A549 (cell line): ENCODE measurements at regions not wholly inside any gene's neighbourhood (a gene's known extent, or its start where the extent isn't known, plus 50 kb on each side); places are given as distances from the start of the nearest gene placed in this dataset.

ENCODE experiments used
- ATAC-seq, 2 experiments: fragments of 200-7000 bp in 1 of 2; fragments of >200 bp in 1 of 2; cut with Nextera tagmentation in 1 of 2; cut with Tn5 transposase in 1 of 2; 3 replicates each; pipeline versions ENCODE4 v1.8.0 to v1.9.1; 2018 to 2020; ENCODE audit warnings: mild to moderate bottlenecking in 1 of 2, moderate library complexity in 1 of 2
- CTCF ChIA-PET: fragments of 300-600 bp; sonication (Branson Sonifier 250); formaldehyde crosslinking; extraction: SDS; loops from one replicate; lab custom pipeline; 2021; ENCODE audit warnings: antibody characterized with exemption, inconsistent platforms; lab: Yijun Ruan, JAX
- POLR2A ChIA-PET: fragments of 350-600 bp; formaldehyde crosslinking; extraction: SDS; loops from one replicate; lab custom pipeline; 2021; ENCODE audit warnings: antibody characterized with exemption, inconsistent platforms; lab: Yijun Ruan, JAX
- DNase-seq, 2 experiments: peaks; one replicate each; pipeline versions ENCODE4 v3.0.0 to v3.0.0-alpha.2; 2011 to 2016; ENCODE audit warnings: low read depth in 1 of 2, low spot score in 1 of 2
- FAIRE-seq: peaks from 2 replicates; lab custom pipeline; 2011; peaks lifted over from hg19 to GRCh38; lab: Jason Lieb, UNC
- H3K27ac ChIP-seq, 2 experiments: fragments of >200 bp; sonication (Bioruptor Twin); formaldehyde crosslinking; 3 replicates each; pipeline ENCODE4 v1.5.1; 2016 to 2017
- H3K4me1 ChIP-seq: fragments of >200 bp; sonication (Bioruptor Twin); formaldehyde crosslinking; 3 replicates; pipeline ENCODE4 v1.6.1; 2016
- H3K4me2 ChIP-seq: fragments of >200 bp; sonication (Bioruptor Twin); formaldehyde crosslinking; 3 replicates; pipeline ENCODE4 v1.6.1; 2016
- H3K4me3 ChIP-seq: fragments of >200 bp; sonication (Bioruptor Twin); formaldehyde crosslinking; 3 replicates; pipeline ENCODE4 v1.5.1; 2016
- H3K9me3 ChIP-seq: fragments of >200 bp; sonication (Bioruptor Twin); formaldehyde crosslinking; 3 replicates; pipeline ENCODE4 v1.6.1; 2016
- CBX8 ChIP-seq: fragments of 200-600 bp; sonication (generic); IDR thresholded peaks from 2 replicates; pipeline ENCODE4 v1.6.1; 2016
- CHD2 ChIP-seq: fragments of 150-350 bp; IDR thresholded peaks from 2 replicates; pipeline ENCODE4 v1.6.1; 2014; ENCODE audit warnings: low read length; ENCODE audit not compliant: partially characterized antibody
- EHF ChIP-seq: fragments of 250-450 bp; sonication (Bioruptor Pico); IDR thresholded peaks from 2 replicates; pipeline ENCODE4 v1.5.0; 2020; ENCODE audit warnings: mild to moderate bottlenecking
- EHMT2 ChIP-seq: fragments of 200-600 bp; sonication (generic); IDR thresholded peaks from 2 replicates; pipeline ENCODE4 v1.6.1; 2016; ENCODE audit warnings: antibody characterized with exemption, low read depth, mild to moderate bottlenecking, moderate library complexity
- FOSB ChIP-seq: fragments of 250-450 bp; sonication (Bioruptor Pico); IDR thresholded peaks from 2 replicates; pipeline ENCODE4 v1.5.0; 2020; ENCODE audit warnings: mild to moderate bottlenecking, moderate library complexity
- FOXS1 ChIP-seq: fragments of 250-450 bp; sonication (Bioruptor Pico); IDR thresholded peaks from 2 replicates; pipeline ENCODE4 v1.5.0; 2020; ENCODE audit warnings: mild to moderate bottlenecking, moderate library complexity
- GATA3 ChIP-seq: IDR thresholded peaks from 2 replicates; pipeline ENCODE4 v1.6.1; 2012; ENCODE audit warnings: borderline replicate concordance
- HES2 ChIP-seq: fragments of >200 bp; sonication (Bioruptor Twin); formaldehyde crosslinking; IDR thresholded peaks from 2 replicates; pipeline ENCODE4 v1.6.1; 2016
- HEYL ChIP-seq: fragments of 250-450 bp; sonication (Bioruptor Pico); IDR thresholded peaks from 2 replicates; pipeline ENCODE4 v1.8.0; 2021; ENCODE audit warnings: mild to moderate bottlenecking, moderate library complexity
- HOXB5 ChIP-seq: fragments of 250-450 bp; sonication (Bioruptor Pico); IDR thresholded peaks from 2 replicates; pipeline ENCODE4 v1.5.0; 2020; ENCODE audit warnings: mild to moderate bottlenecking, moderate library complexity
- KDM1A ChIP-seq: fragments of 200-600 bp; sonication (generic); IDR thresholded peaks from 2 replicates; pipeline ENCODE4 v1.6.1; 2016; ENCODE audit warnings: low read depth, mild to moderate bottlenecking
- KDM5A ChIP-seq: fragments of 200-600 bp; sonication (generic); IDR thresholded peaks from 2 replicates; pipeline ENCODE4 v1.6.1; 2016; ENCODE audit warnings: antibody characterized with exemption, mild to moderate bottlenecking
- MAFK ChIP-seq: fragments of 450-650 bp; IDR thresholded peaks from 2 replicates; pipeline ENCODE4 v1.6.1; 2014; ENCODE audit not compliant: partially characterized antibody
- MYC ChIP-seq: IDR thresholded peaks from 2 replicates; pipeline ENCODE4 v1.6.1; 2012; ENCODE audit warnings: mild to moderate bottlenecking, inconsistent platforms, low read length, improper control_type of control experiment, borderline replicate concordance
- NPAS2 ChIP-seq: fragments of 250-450 bp; sonication (Bioruptor Pico); IDR thresholded peaks from 2 replicates; pipeline ENCODE4 v1.8.0; 2022; ENCODE audit warnings: mild to moderate bottlenecking, moderate library complexity, borderline replicate concordance
- NR3C1 ChIP-seq: fragments of >200 bp; sonication (Bioruptor Twin); formaldehyde crosslinking; IDR thresholded peaks from 3 replicates; pipeline ENCODE4 v1.6.1; 2017
- PHF8 ChIP-seq: fragments of 200-600 bp; sonication (generic); IDR thresholded peaks from 2 replicates; pipeline ENCODE4 v1.6.1; 2016; ENCODE audit warnings: low read depth, mild to moderate bottlenecking, antibody characterized with exemption, moderate library complexity, borderline replicate concordance
- POLR2A ChIP-seq: IDR thresholded peaks from 2 replicates; pipeline ENCODE4 v1.6.1; 2012; ENCODE audit warnings: mild to moderate bottlenecking, low read length
- POLR2AphosphoS2 ChIP-seq: conservative IDR thresholded peaks from 2 replicates; pipeline ENCODE4 v1.6.1; 2012; ENCODE audit warnings: low read length, improper control_type of control experiment, inconsistent platforms
- RAD21 ChIP-seq, 2 experiments: fragments of >200 bp in 1 of 2; sonication (Bioruptor Twin) in 1 of 2; formaldehyde crosslinking in 1 of 2; IDR thresholded peaks in 1 of 2; conservative IDR thresholded peaks in 1 of 2; 2 replicates in 1 of 2; 3 replicates in 1 of 2; pipeline ENCODE4 v1.6.1; 2012 to 2018; ENCODE audit warnings: inconsistent platforms in 1 of 2
- RCOR1 ChIP-seq: fragments of 150-350 bp; IDR thresholded peaks from 2 replicates; pipeline ENCODE4 v1.6.1; 2014; ENCODE audit warnings: antibody characterized with exemption, low read length, low read depth
- SREBF2 ChIP-seq: fragments of 450-650 bp; IDR thresholded peaks from 2 replicates; pipeline ENCODE4 v1.6.1; 2014; ENCODE audit warnings: mild to moderate bottlenecking, moderate library complexity
- TP53 ChIP-seq: fragments of 250-450 bp; sonication (Bioruptor Pico); IDR thresholded peaks from 2 replicates; pipeline ENCODE4 v1.5.0; 2021; ENCODE audit warnings: mild to moderate bottlenecking, moderate library complexity
- ZFP36 ChIP-seq: fragments of 450-650 bp; IDR thresholded peaks from 2 replicates; pipeline ENCODE4 v1.6.1; 2014; ENCODE audit warnings: borderline replicate concordance; ENCODE audit not compliant: partially characterized antibody
- ZNF302 ChIP-seq: fragments of 250-450 bp; sonication (Bioruptor Pico); IDR thresholded peaks from 2 replicates; pipeline ENCODE4 v1.9.0; 2021; ENCODE audit warnings: inconsistent platforms, mild to moderate bottlenecking, moderate library complexity
- ZSCAN20 ChIP-seq: fragments of 250-450 bp; sonication (Bioruptor Pico); IDR thresholded peaks from 2 replicates; pipeline ENCODE4 v1.8.0; 2022; ENCODE audit warnings: mild to moderate bottlenecking, moderate library complexity
- WGBS: methylation state at CpG from one replicate; pipeline ENCODE4 v1.1.6; 2017; ENCODE audit errors: missing lambda C conversion rate; 5-methylcytosine and 5-hydroxymethylcytosine counted together
- TF ChIP-seq, protein P1 (sequence below): fragments of >200 bp; sonication (Bioruptor Twin); formaldehyde crosslinking; IDR thresholded peaks from 3 replicates; pipeline ENCODE4 v1.5.1; 2016
- TF ChIP-seq, protein P2 (sequence below): fragments of >200 bp; sonication (Bioruptor Twin); formaldehyde crosslinking; IDR thresholded peaks from 3 replicates; pipeline ENCODE4 v1.6.1; 2016
- TF ChIP-seq, protein P3 (sequence below): fragments of 250-450 bp; sonication (Bioruptor Pico); IDR thresholded peaks from 2 replicates; pipeline ENCODE4 v1.5.0; 2020; ENCODE audit warnings: low read depth, mild to moderate bottlenecking, moderate library complexity
- TF ChIP-seq, protein P4 (sequence below): IDR thresholded peaks from 2 replicates; pipeline ENCODE4 v1.6.1; 2012; ENCODE audit warnings: low read depth, borderline replicate concordance

- TF ChIP-seq KDM5A (no peak), TP53 (CRISPR knock-in tag) (no peak), GATA3 (no peak), ZFP36 (no peak), ZSCAN20 (CRISPR knock-in tag) (no peak), MYC (no peak), HOXB5 (CRISPR knock-in tag) (no peak), FOSB (CRISPR knock-in tag) (no peak), CHD2 (no peak), ZNF302 (no peak), EHMT2 (no peak), RAD21 (conservative IDR thresholded peaks at IDR 0.05 in 1 of 2, IDR thresholded peaks at IDR 0.05 in 1 of 2) (no peak), NR3C1 (no peak), NPAS2 (CRISPR knock-in tag) (no peak), MAFK (no peak), CBX8 (no peak)
- TF ChIP-seq, protein P1, sequence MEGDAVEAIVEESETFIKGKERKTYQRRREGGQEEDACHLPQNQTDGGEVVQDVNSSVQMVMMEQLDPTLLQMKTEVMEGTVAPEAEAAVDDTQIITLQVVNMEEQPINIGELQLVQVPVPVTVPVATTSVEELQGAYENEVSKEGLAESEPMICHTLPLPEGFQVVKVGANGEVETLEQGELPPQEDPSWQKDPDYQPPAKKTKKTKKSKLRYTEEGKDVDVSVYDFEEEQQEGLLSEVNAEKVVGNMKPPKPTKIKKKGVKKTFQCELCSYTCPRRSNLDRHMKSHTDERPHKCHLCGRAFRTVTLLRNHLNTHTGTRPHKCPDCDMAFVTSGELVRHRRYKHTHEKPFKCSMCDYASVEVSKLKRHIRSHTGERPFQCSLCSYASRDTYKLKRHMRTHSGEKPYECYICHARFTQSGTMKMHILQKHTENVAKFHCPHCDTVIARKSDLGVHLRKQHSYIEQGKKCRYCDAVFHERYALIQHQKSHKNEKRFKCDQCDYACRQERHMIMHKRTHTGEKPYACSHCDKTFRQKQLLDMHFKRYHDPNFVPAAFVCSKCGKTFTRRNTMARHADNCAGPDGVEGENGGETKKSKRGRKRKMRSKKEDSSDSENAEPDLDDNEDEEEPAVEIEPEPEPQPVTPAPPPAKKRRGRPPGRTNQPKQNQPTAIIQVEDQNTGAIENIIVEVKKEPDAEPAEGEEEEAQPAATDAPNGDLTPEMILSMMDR, result no peak
- TF ChIP-seq, protein P2, sequence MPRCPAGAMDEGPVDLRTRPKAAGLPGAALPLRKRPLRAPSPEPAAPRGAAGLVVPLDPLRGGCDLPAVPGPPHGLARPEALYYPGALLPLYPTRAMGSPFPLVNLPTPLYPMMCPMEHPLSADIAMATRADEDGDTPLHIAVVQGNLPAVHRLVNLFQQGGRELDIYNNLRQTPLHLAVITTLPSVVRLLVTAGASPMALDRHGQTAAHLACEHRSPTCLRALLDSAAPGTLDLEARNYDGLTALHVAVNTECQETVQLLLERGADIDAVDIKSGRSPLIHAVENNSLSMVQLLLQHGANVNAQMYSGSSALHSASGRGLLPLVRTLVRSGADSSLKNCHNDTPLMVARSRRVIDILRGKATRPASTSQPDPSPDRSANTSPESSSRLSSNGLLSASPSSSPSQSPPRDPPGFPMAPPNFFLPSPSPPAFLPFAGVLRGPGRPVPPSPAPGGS, result no peak
- TF ChIP-seq, protein P3, sequence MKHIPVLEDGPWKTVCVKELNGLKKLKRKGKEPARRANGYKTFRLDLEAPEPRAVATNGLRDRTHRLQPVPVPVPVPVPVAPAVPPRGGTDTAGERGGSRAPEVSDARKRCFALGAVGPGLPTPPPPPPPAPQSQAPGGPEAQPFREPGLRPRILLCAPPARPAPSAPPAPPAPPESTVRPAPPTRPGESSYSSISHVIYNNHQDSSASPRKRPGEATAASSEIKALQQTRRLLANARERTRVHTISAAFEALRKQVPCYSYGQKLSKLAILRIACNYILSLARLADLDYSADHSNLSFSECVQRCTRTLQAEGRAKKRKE (CRISPR knock-in tag), result no peak
- CTCF ChIA-PET, result interaction anchor here (1.0 kb wide), 1 partner anchor 463 kb away, joined by 3 read pairs; no protein-coding TSS in a partner anchor
- POLR2A ChIA-PET, result no interaction called here
- Histone ChIP-seq H3K9me3 (no peaks in the 10 kb centered on the region), H3K4me2 (no peak overlapping the region), H3K27ac (no peak overlapping the region), H3K4me3 (no peak overlapping the region), H3K4me1 (peaks cover 29% of the 10 kb centered on the region)
- DNase-seq (no peak), ATAC-seq (no peak), FAIRE-seq (no peak)
- 90% methylated on average over 1 of the region's 1 CpG for WGBS
Observed at GRCh38 chr3:124115956-124116355, 124.0 kb upstream of the ROPN1 start.

DNA sequence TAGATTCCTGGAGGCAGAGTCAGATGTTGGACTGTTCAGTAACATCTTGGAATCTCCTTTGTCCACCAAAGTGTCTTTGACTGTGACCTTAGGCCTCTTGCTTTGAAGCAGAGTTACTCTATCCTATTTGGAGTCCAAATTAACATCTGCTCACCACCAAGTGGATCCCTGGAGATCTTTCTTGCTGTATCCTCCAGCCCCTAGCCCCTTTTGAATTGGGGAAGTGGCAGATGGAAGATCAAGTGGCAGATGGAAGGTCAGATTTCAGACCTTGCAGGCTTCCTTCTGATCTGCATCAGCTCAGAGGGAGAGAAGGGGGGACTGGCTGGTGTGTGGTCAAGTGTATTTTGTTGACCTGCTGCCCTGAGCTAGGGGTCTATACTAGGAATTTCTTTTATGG, 125.0 kb upstream of the ROPN1 start:
- Histone ChIP-seq H3K9me3 (no peaks in the 10 kb centered on the region), H3K4me2 (no peak overlapping the region; the same call in 2 of the 3 replicates), H3K27ac (no peak overlapping the region), H3K4me3 (no peak overlapping the region), H3K4me1 (peaks cover 29% of the 10 kb centered on the region)
- ChIA-PET POLR2A (no interaction called here), CTCF (interaction anchor here (1.0 kb wide), 1 partner anchor 464 kb away, joined by 3 read pairs; no protein-coding TSS in a partner anchor)
- ATAC-seq, result no peak
- FAIRE-seq, result no peak
- TF ChIP-seq HEYL (CRISPR knock-in tag) (no peak), RCOR1 (no peak), EHF (no peak), PHF8 (no peak), HOXB5 (CRISPR knock-in tag) (no peak), MAFK (no peak), POLR2AphosphoS2 (no peak), ZSCAN20 (CRISPR knock-in tag) (no peak), FOXS1 (no peak), HES2 (no peak), SREBF2 (no peak), NPAS2 (CRISPR knock-in tag) (no peak), POLR2A (no peak), KDM1A (no peak), RAD21 (conservative IDR thresholded peaks at IDR 0.05 in 1 of 2, IDR thresholded peaks at IDR 0.05 in 1 of 2) (no peak)
- TF ChIP-seq, protein P1, result no peak
- TF ChIP-seq, protein P4, sequence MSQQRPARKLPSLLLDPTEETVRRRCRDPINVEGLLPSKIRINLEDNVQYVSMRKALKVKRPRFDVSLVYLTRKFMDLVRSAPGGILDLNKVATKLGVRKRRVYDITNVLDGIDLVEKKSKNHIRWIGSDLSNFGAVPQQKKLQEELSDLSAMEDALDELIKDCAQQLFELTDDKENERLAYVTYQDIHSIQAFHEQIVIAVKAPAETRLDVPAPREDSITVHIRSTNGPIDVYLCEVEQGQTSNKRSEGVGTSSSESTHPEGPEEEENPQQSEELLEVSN, result no peak
- no peak for DNase-seq
